ENCODE measurements at regions not wholly inside any gene's neighbourhood (a gene's known extent, or its start where the extent isn't known, plus 50 kb on each side); places are given as distances from the start of the nearest gene placed in this dataset.

GRCh38 chr10:89101943-89102342 lies 105.2 kb downstream of the CH25H start:
- POLR2A ChIA-PET = no interaction called here
- DNase-seq = no peak
- CTCF ChIA-PET = no interaction called here
- no peaks in the 10 kb centered on the region for H3K36me3 Mint-ChIP-seq (ENCODE audit: insufficient read depth, unreplicated experiment)
- no peaks in the 10 kb centered on the region; the same call in 1 of the 2 replicates for H3K27me3 ChIP-seq (replicated peaks; ENCODE audit: control insufficient read depth, insufficient read depth, low read length)
- peaks cover 8% of the 10 kb centered on the region for H3K9me3 ChIP-seq
- BruUV-seq (replicated peaks) = no TSS peak
- intact Hi-C loops (cut with micrococcal nuclease; ENCODE audit: unreplicated experiment) = no loop called here
- no peaks in the 10 kb centered on the region for H3K9me3 Mint-ChIP-seq (ENCODE audit: unreplicated experiment)
- H3K4me3 Mint-ChIP-seq (ENCODE audit: unreplicated experiment) = no peak overlapping the region
- H3K27me3 Mint-ChIP-seq (ENCODE audit: insufficient read depth, unreplicated experiment) = peaks cover 12% of the 10 kb centered on the region
- H3K4me3 ChIP-seq (ENCODE audit: low read depth, low read length) = no peak overlapping the region
- H3K36me3 ChIP-seq (ENCODE audit: control insufficient read depth, insufficient read depth, low read length) = no peaks in the 10 kb centered on the region
- TF ChIP-seq CTCF (IDR thresholded peaks at IDR 0.05; ENCODE audit: insufficient read depth in 1 of 2, low read depth in 1 of 2, low read length in 1 of 2, severe bottlenecking in 1 of 2, unreplicated experiment in 1 of 2) = no peak
- no peaks in the 10 kb centered on the region for H3K4me1 ChIP-seq
- H3K27ac Mint-ChIP-seq (ENCODE audit: unreplicated experiment) = no peak overlapping the region
- H3K4me1 Mint-ChIP-seq (ENCODE audit: low read depth, unreplicated experiment) = no peaks in the 10 kb centered on the region

- H3K9me3 Mint-ChIP-seq (ENCODE audit: unreplicated experiment) = no peaks in the 10 kb centered on the region
- BruUV-seq (replicated peaks) = no TSS peak
- no peak overlapping the region for H3K27ac Mint-ChIP-seq (ENCODE audit: unreplicated experiment)
- H3K9me3 ChIP-seq = no peaks in the 10 kb centered on the region
- no peaks in the 10 kb centered on the region; the same call in 1 of the 2 replicates for H3K27me3 ChIP-seq (replicated peaks; ENCODE audit: control insufficient read depth, insufficient read depth, low read length)
- TF ChIP-seq CTCF (IDR thresholded peaks at IDR 0.05; ENCODE audit: insufficient read depth in 1 of 2, low read depth in 1 of 2, low read length in 1 of 2, severe bottlenecking in 1 of 2, unreplicated experiment in 1 of 2) = no peak
- no peaks in the 10 kb centered on the region for H3K36me3 Mint-ChIP-seq (ENCODE audit: insufficient read depth, unreplicated experiment)
- H3K36me3 ChIP-seq (ENCODE audit: control insufficient read depth, insufficient read depth, low read length) = no peaks in the 10 kb centered on the region
- ChIA-PET POLR2A (no interaction called here), CTCF (no interaction called here)
- peaks cover 12% of the 10 kb centered on the region for H3K27me3 Mint-ChIP-seq (ENCODE audit: insufficient read depth, unreplicated experiment)
- H3K4me1 Mint-ChIP-seq (ENCODE audit: low read depth, unreplicated experiment) = no peaks in the 10 kb centered on the region
- H3K4me3 ChIP-seq (ENCODE audit: low read depth, low read length) = no peak overlapping the region
- no peaks in the 10 kb centered on the region for H3K4me1 ChIP-seq
- intact Hi-C loops (cut with micrococcal nuclease; ENCODE audit: unreplicated experiment) = no loop called here
- no peak overlapping the region for H3K4me3 Mint-ChIP-seq (ENCODE audit: unreplicated experiment)
- no peak for DNase-seq
These were observed 106.4 kb downstream of the CH25H start for GRCh38 chr10:89100680-89101079.

GRCh38 chr10:89097226-89097625 lies 106.6 kb downstream of the FAS start:
- H3K4me1 Mint-ChIP-seq (ENCODE audit: low read depth, unreplicated experiment) = no peaks in the 10 kb centered on the region
- Histone ChIP-seq H3K4me1 (no peaks in the 10 kb centered on the region), H3K27me3 (replicated peaks; ENCODE audit: control insufficient read depth, insufficient read depth, low read length) (no peaks in the 10 kb centered on the region; the same call in 1 of the 2 replicates), H3K36me3 (ENCODE audit: control insufficient read depth, insufficient read depth, low read length) (no peaks in the 10 kb centered on the region), H3K9me3 (no peaks in the 10 kb centered on the region), H3K4me3 (ENCODE audit: low read depth, low read length) (no peak overlapping the region)
- DNase-seq = no peak
- CTCF ChIA-PET = interaction anchor here (1.0 kb wide), 1 partner anchor 9 kb away, joined by 3 read pairs; no protein-coding TSS in a partner anchor
- TF ChIP-seq CTCF (IDR thresholded peaks at IDR 0.05; ENCODE audit: insufficient read depth in 1 of 2, low read depth in 1 of 2, low read length in 1 of 2, severe bottlenecking in 1 of 2, unreplicated experiment in 1 of 2) = no peak
- H3K27me3 Mint-ChIP-seq (ENCODE audit: insufficient read depth, unreplicated experiment) = peaks cover 15% of the 10 kb centered on the region
- no TSS peak for BruUV-seq (replicated peaks)
- POLR2A ChIA-PET = no interaction called here
- H3K9me3 Mint-ChIP-seq (ENCODE audit: unreplicated experiment) = no peaks in the 10 kb centered on the region
- H3K4me3 Mint-ChIP-seq (ENCODE audit: unreplicated experiment) = no peak overlapping the region
- intact Hi-C loops (cut with micrococcal nuclease; ENCODE audit: unreplicated experiment) = no loop called here
- H3K36me3 Mint-ChIP-seq (ENCODE audit: insufficient read depth, unreplicated experiment) = no peaks in the 10 kb centered on the region
- no peak overlapping the region for H3K27ac Mint-ChIP-seq (ENCODE audit: unreplicated experiment)
